T-helper 2 cell (primary cell): ENCODE measurements at regions not wholly inside any gene's neighbourhood (a gene's known extent, or its start where the extent isn't known, plus 50 kb on each side); places are given as distances from the start of the nearest gene placed in this dataset.
A peak's percentile ranks its signal among the peaks of the same experiment; 100 is the strongest.

Experiments
- DNase-seq, 5 experiments: peaks; one replicate each; pipeline versions ENCODE4 v3.0.0 to v3.0.0-alpha.2; 2012 to 2022

GRCh38 chr21:26736449-26736848 is 108.8 kb downstream of the ADAMTS1 start:
- no peak for DNase-seq

- peak in 1 of 5 experiments; percentile 5 for DNase-seq
These were observed 112.6 kb downstream of the ADAMTS1 start for GRCh38 chr21:26732432-26733221.

- no peak for DNase-seq
These were observed 125.5 kb downstream of the ADAMTS1 start for GRCh38 chr21:26719750-26720149.

- DNase-seq: peak in 1 of 5 experiments; percentile 5
These were observed 128.0 kb downstream of the ADAMTS1 start for GRCh38 chr21:26717146-26717739.

GRCh38 chr21:26715878-26716506 is 129.2 kb downstream of the ADAMTS1 start:
- peak in 1 of 5 experiments; percentile 4 for DNase-seq

- no peak for DNase-seq
These were observed 130.1 kb downstream of the ADAMTS1 start for GRCh38 chr21:26715116-26715515.

GRCh38 chr21:26710155-26710554 is 135.1 kb downstream of the ADAMTS1 start:
- DNase-seq: no peak

- DNase-seq: peak in 1 of 5 experiments; percentile 2
These were observed 136.0 kb upstream of the CYYR1 start for GRCh38 chr21:26709090-26709489.

GRCh38 chr21:26708223-26708800 is 135.2 kb upstream of the CYYR1 start:
- no peak for DNase-seq

- DNase-seq: no peak
These were observed 134.2 kb upstream of the CYYR1 start for GRCh38 chr21:26707246-26707645.

GRCh38 chr21:26698416-26698815 is 125.3 kb upstream of the CYYR1 start:
- no peak for DNase-seq

GRCh38 chr21:26691416-26691815 is 118.3 kb upstream of the CYYR1 start:
- DNase-seq: no peak

- DNase-seq: no peak
These were observed 113.6 kb upstream of the CYYR1 start for GRCh38 chr21:26686705-26687104.

GRCh38 chr21:26686278-26686677 is 113.2 kb upstream of the CYYR1 start:
- DNase-seq: peak in 1 of 5 experiments; percentile 74

GRCh38 chr21:26684889-26685288 is 111.8 kb upstream of the CYYR1 start:
- no peak for DNase-seq

GRCh38 chr21:26683996-26684395 is 110.9 kb upstream of the CYYR1 start:
- no peak for DNase-seq

- DNase-seq: no peak
These were observed 106.2 kb upstream of the CYYR1 start for GRCh38 chr21:26679284-26679683.

GRCh38 chr21:26674323-26674722 is 101.2 kb upstream of the CYYR1 start:
- DNase-seq: no peak

- no peak for DNase-seq
These were observed 96.2 kb upstream of the CYYR1 start for GRCh38 chr21:26669215-26669764.

GRCh38 chr21:26659757-26660156 is 86.7 kb upstream of the CYYR1 start:
- no peak for DNase-seq

GRCh38 chr21:26659182-26659581 is 86.1 kb upstream of the CYYR1 start:
- DNase-seq: peak in 1 of 5 experiments; percentile 2

- no peak for DNase-seq
These were observed 82.4 kb upstream of the CYYR1 start for GRCh38 chr21:26655460-26655859.

- no peak for DNase-seq
These were observed 80.3 kb upstream of the CYYR1 start for GRCh38 chr21:26653430-26653829.
